Prostate gland (tissue), 2 donors: ENCODE measurements at regions not wholly inside any gene's neighbourhood (a gene's known extent, or its start where the extent isn't known, plus 50 kb on each side); places are given as distances from the start of the nearest gene placed in this dataset.

Source experiments
- CTCF ChIP-seq, 4 experiments: fragments of 200-600 bp in 2 of 4; fragments of 450-650 bp in 2 of 4; sonication (generic) in 2 of 4; IDR thresholded peaks; 1 replicate in 3 of 4; 2 replicates in 1 of 4; pipeline ENCODE4 v1.5.1; 2016 to 2019; ENCODE audit warnings: antibody characterized with exemption in 4 of 4, mild to moderate bottlenecking in 2 of 4, moderate library complexity in 2 of 4
- POLR2A ChIP-seq: fragments of 450-650 bp; IDR thresholded peaks from one replicate; pipeline ENCODE4 v1.6.1; 2016; ENCODE audit warnings: antibody characterized with exemption, mild to moderate bottlenecking
- POLR2AphosphoS5 ChIP-seq: sonication (generic); formaldehyde crosslinking; IDR thresholded peaks from one replicate; pipeline ENCODE4 v1.6.1; 2017; ENCODE audit warnings: antibody characterized with exemption

GRCh38 chr14:105601360-105602242, 75.2 kb downstream of the TMEM121 start:
- no peak for TF ChIP-seq CTCF (IDR thresholded peaks at IDR 0.05)
- no peak for TF ChIP-seq POLR2A
- TF ChIP-seq POLR2AphosphoS5 = no peak
